A549 (cell line): ENCODE measurements at regions not wholly inside any gene's neighbourhood (a gene's known extent, or its start where the extent isn't known, plus 50 kb on each side); places are given as distances from the start of the nearest gene placed in this dataset.
"Not testable (repeated sequence)": the region's sequence is repeated elsewhere in the genome, so short reads cannot be mapped to it uniquely, and the experiment has no call there.

Source experiments
- ATAC-seq, 2 experiments: fragments of 200-7000 bp in 1 of 2; fragments of >200 bp in 1 of 2; cut with Nextera tagmentation in 1 of 2; cut with Tn5 transposase in 1 of 2; 3 replicates each; pipeline versions ENCODE4 v1.8.0 to v1.9.1; 2018 to 2020; ENCODE audit warnings: mild to moderate bottlenecking in 1 of 2, moderate library complexity in 1 of 2
- CTCF ChIA-PET: fragments of 300-600 bp; sonication (Branson Sonifier 250); formaldehyde crosslinking; extraction: SDS; loops from one replicate; lab custom pipeline; 2021; ENCODE audit warnings: antibody characterized with exemption, inconsistent platforms; lab: Yijun Ruan, JAX
- POLR2A ChIA-PET: fragments of 350-600 bp; formaldehyde crosslinking; extraction: SDS; loops from one replicate; lab custom pipeline; 2021; ENCODE audit warnings: antibody characterized with exemption, inconsistent platforms; lab: Yijun Ruan, JAX
- DNase-seq, 2 experiments: peaks; one replicate each; pipeline versions ENCODE4 v3.0.0 to v3.0.0-alpha.2; 2011 to 2016; ENCODE audit warnings: low read depth in 1 of 2, low spot score in 1 of 2
- FAIRE-seq: peaks from 2 replicates; lab custom pipeline; 2011; peaks lifted over from hg19 to GRCh38; lab: Jason Lieb, UNC
- H3K27ac ChIP-seq, 2 experiments: fragments of >200 bp; sonication (Bioruptor Twin); formaldehyde crosslinking; 3 replicates each; pipeline ENCODE4 v1.5.1; 2016 to 2017
- H3K4me1 ChIP-seq: fragments of >200 bp; sonication (Bioruptor Twin); formaldehyde crosslinking; 3 replicates; pipeline ENCODE4 v1.6.1; 2016
- H3K4me2 ChIP-seq: fragments of >200 bp; sonication (Bioruptor Twin); formaldehyde crosslinking; 3 replicates; pipeline ENCODE4 v1.6.1; 2016
- H3K4me3 ChIP-seq: fragments of >200 bp; sonication (Bioruptor Twin); formaldehyde crosslinking; 3 replicates; pipeline ENCODE4 v1.5.1; 2016
- H3K9me3 ChIP-seq: fragments of >200 bp; sonication (Bioruptor Twin); formaldehyde crosslinking; 3 replicates; pipeline ENCODE4 v1.6.1; 2016
- BHLHE40 ChIP-seq: IDR thresholded peaks from 2 replicates; pipeline ENCODE4 v1.6.1; 2012; ENCODE audit warnings: low read depth, low read length, inconsistent platforms
- EHMT2 ChIP-seq: fragments of 200-600 bp; sonication (generic); IDR thresholded peaks from 2 replicates; pipeline ENCODE4 v1.6.1; 2016; ENCODE audit warnings: antibody characterized with exemption, low read depth, mild to moderate bottlenecking, moderate library complexity
- FOXS1 ChIP-seq: fragments of 250-450 bp; sonication (Bioruptor Pico); IDR thresholded peaks from 2 replicates; pipeline ENCODE4 v1.5.0; 2020; ENCODE audit warnings: mild to moderate bottlenecking, moderate library complexity
- HES2 ChIP-seq: fragments of >200 bp; sonication (Bioruptor Twin); formaldehyde crosslinking; IDR thresholded peaks from 2 replicates; pipeline ENCODE4 v1.6.1; 2016
- HMGXB4 ChIP-seq: fragments of 250-450 bp; sonication (Bioruptor Pico); IDR thresholded peaks from 2 replicates; pipeline ENCODE4 v1.5.0; 2021; ENCODE audit warnings: mild to moderate bottlenecking, moderate library complexity, borderline replicate concordance
- JUN ChIP-seq, 2 experiments: fragments of >200 bp; sonication (Bioruptor Twin); formaldehyde crosslinking; IDR thresholded peaks; 2 replicates in 1 of 2; 3 replicates in 1 of 2; pipeline ENCODE4 v1.6.1; 2016 to 2017
- MAFK ChIP-seq: fragments of 450-650 bp; IDR thresholded peaks from 2 replicates; pipeline ENCODE4 v1.6.1; 2014; ENCODE audit not compliant: partially characterized antibody
- MAZ ChIP-seq: fragments of 150-350 bp; IDR thresholded peaks from 2 replicates; pipeline ENCODE4 v1.6.1; 2014; ENCODE audit warnings: antibody characterized with exemption, low read depth, low read length, borderline replicate concordance
- MYC ChIP-seq: IDR thresholded peaks from 2 replicates; pipeline ENCODE4 v1.6.1; 2012; ENCODE audit warnings: mild to moderate bottlenecking, inconsistent platforms, low read length, improper control_type of control experiment, borderline replicate concordance
- NFE2L2 ChIP-seq: fragments of 150-350 bp; conservative IDR thresholded peaks from 2 replicates; pipeline ENCODE4 v1.6.1; 2014; ENCODE audit warnings: low read length
- RCOR1 ChIP-seq: fragments of 150-350 bp; IDR thresholded peaks from 2 replicates; pipeline ENCODE4 v1.6.1; 2014; ENCODE audit warnings: antibody characterized with exemption, low read length, low read depth
- SREBF2 ChIP-seq: fragments of 450-650 bp; IDR thresholded peaks from 2 replicates; pipeline ENCODE4 v1.6.1; 2014; ENCODE audit warnings: mild to moderate bottlenecking, moderate library complexity
- TFCP2L1 ChIP-seq: fragments of 250-450 bp; sonication (Bioruptor Pico); IDR thresholded peaks from 2 replicates; pipeline ENCODE4 v1.5.0; 2021; ENCODE audit warnings: mild to moderate bottlenecking
- USF2 ChIP-seq: fragments of 450-650 bp; IDR thresholded peaks from 2 replicates; pipeline ENCODE4 v1.6.1; 2014; ENCODE audit warnings: antibody characterized with exemption
- ZNF302 ChIP-seq: fragments of 250-450 bp; sonication (Bioruptor Pico); IDR thresholded peaks from 2 replicates; pipeline ENCODE4 v1.9.0; 2021; ENCODE audit warnings: inconsistent platforms, mild to moderate bottlenecking, moderate library complexity
- ZSCAN20 ChIP-seq: fragments of 250-450 bp; sonication (Bioruptor Pico); IDR thresholded peaks from 2 replicates; pipeline ENCODE4 v1.8.0; 2022; ENCODE audit warnings: mild to moderate bottlenecking, moderate library complexity
- WGBS: methylation state at CpG from one replicate; pipeline ENCODE4 v1.1.6; 2017; ENCODE audit errors: missing lambda C conversion rate; 5-methylcytosine and 5-hydroxymethylcytosine counted together
- TF ChIP-seq, protein P1 (sequence below): IDR thresholded peaks from 2 replicates; pipeline ENCODE4 v1.6.1; 2012

GRCh38 chr6:48505621-48506020, 394.6 kb upstream of the PTCHD4 start (continued):
- TF ChIP-seq SREBF2, result no peak
- no peak for TF ChIP-seq NFE2L2
- no peak for TF ChIP-seq RCOR1
- TF ChIP-seq FOXS1 (CRISPR knock-in tag), result no peak
- TF ChIP-seq, protein P1, sequence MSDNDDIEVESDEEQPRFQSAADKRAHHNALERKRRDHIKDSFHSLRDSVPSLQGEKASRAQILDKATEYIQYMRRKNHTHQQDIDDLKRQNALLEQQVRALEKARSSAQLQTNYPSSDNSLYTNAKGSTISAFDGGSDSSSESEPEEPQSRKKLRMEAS, result no peak
- no peak for TF ChIP-seq ZSCAN20
- TF ChIP-seq EHMT2, result no peak

DNA sequence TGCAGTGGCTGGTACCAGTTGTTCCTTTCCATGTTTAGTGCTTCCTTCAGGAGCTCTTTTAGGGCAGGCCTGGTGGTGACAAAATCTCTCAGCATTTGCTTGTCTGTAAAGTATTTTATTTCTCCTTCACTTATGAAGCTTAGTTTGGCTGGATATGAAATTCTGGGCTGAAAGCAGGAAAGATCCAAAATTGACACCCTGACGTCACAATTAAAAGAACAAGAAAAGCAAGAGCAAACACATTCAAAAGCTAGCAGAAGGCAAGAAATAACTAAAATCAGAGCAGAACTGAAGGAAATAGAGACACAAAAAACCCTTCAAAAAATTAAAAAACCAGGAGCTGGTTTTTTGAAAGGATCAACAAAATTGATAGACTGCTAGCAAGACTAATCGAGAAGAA, 382.4 kb upstream of the PTCHD4 start:
- POLR2A ChIA-PET, FAIRE-seq, H3K27ac ChIP-seq, ATAC-seq, CTCF ChIA-PET, DNase-seq, H3K4me1 ChIP-seq, H3K9me3 ChIP-seq, H3K4me2 ChIP-seq, H3K4me3 ChIP-seq: not testable (repeated sequence)
- WGBS, result 51% methylated on average over 2 of the region's 2 CpGs

GRCh38 chr6:48490658-48491057, 379.7 kb upstream of the PTCHD4 start:
- no peak for DNase-seq
- H3K9me3 ChIP-seq, result no peaks in the 10 kb centered on the region
- TF ChIP-seq JUN (IDR thresholded peaks at IDR 0.05) (no peak), HMGXB4 (CRISPR knock-in tag) (no peak), USF2 (no peak), MYC (no peak), ZSCAN20 (no peak), HES2 (no peak), MAFK (no peak)
- no peaks in the 10 kb centered on the region for H3K4me1 ChIP-seq
- no peak overlapping the region for H3K4me3 ChIP-seq
- no peak overlapping the region for H3K4me2 ChIP-seq
- no peak for FAIRE-seq
- POLR2A ChIA-PET, result no interaction called here
- CTCF ChIA-PET, result no interaction called here
- WGBS, result 77% methylated on average over 4 of the region's 4 CpGs
- no peak for ATAC-seq
- no peak overlapping the region for H3K27ac ChIP-seq

DNA sequence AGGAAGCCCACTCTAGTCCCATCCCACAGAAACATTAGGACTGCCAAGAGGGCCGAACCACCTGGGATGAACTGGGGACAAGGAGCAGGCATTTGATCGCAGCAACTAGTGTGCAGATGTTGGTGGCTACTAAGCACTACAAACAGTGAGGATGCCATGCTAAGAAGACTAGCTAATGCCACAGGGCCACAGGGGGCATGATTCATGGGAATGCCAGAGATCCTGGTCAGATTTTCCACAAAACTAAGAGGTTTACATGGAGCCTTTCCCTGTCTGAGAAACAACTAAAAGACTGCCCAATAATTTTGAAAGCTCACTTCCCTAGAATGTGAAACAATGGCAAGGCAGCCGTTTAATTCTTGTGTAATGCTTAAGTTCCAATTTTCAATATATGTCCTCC, 375.9 kb upstream of the PTCHD4 start:
- no peak for FAIRE-seq

DNA sequence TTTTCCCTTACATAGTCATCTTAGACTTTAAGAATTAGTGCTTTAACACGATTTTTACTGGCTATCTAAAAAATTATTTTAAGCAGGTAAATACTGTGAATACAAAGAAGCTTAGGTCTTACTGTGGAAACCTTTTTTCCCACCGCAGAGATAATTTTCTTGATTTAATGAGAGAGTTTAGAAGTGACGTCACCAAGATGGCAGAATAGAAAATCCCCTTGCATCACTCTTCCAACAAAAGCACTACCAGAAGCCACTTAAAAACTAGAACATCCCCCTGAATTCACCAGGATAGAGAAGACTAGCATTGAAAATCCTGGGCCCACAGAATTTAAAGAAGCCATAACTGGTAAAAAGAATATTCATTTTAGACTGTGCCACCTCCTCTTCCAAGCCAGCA, 375.4 kb upstream of the PTCHD4 start:
- TF ChIP-seq BHLHE40, result no peak
- DNase-seq (no peak), FAIRE-seq (no peak), ATAC-seq (no peak)
- Histone ChIP-seq H3K4me2 (no peak overlapping the region), H3K9me3 (no peaks in the 10 kb centered on the region), H3K4me1 (no peaks in the 10 kb centered on the region), H3K27ac (no peak overlapping the region), H3K4me3 (no peak overlapping the region)
- CTCF ChIA-PET, result no interaction called here
- POLR2A ChIA-PET, result no interaction called here
- 61% methylated on average over 3 of the region's 3 CpGs for WGBS

More for the DNA sequence above, 375.9 kb upstream of the PTCHD4 start:
- no peak for TF ChIP-seq BHLHE40
- TF ChIP-seq MAZ, result no peak
- no peak for TF ChIP-seq ZNF302 (CRISPR knock-in tag)
- TF ChIP-seq TFCP2L1 (CRISPR knock-in tag), result no peak
- no peaks in the 10 kb centered on the region for H3K4me1 ChIP-seq
- ChIA-PET POLR2A (no interaction called here), CTCF (no interaction called here)
- DNase-seq, result no peak
- ATAC-seq, result no peak
- 79% methylated on average over 3 of the region's 3 CpGs for WGBS
- H3K4me3 ChIP-seq, result no peak overlapping the region
- no peak overlapping the region for H3K27ac ChIP-seq
- no peaks in the 10 kb centered on the region for H3K9me3 ChIP-seq
- H3K4me2 ChIP-seq, result no peak overlapping the region
